OCI-LY7 (cell line): ENCODE measurements at regions not wholly inside any gene's neighbourhood (a gene's known extent, or its start where the extent isn't known, plus 50 kb on each side); places are given as distances from the start of the nearest gene placed in this dataset.

Source experiments
- BruUV-seq: library from RNA; stranded (reverse); fragments of 400-500 nt; replicated peaks from 2 replicates; lab custom pipeline; 2021; lab: Mats Ljungman, UMichigan
- CTCF ChIA-PET: fragments of 300-600 bp; sonication (Branson Sonifier 250); formaldehyde crosslinking; loops from one replicate; lab custom pipeline; 2022; ENCODE audit warnings: antibody characterized with exemption; ENCODE audit not compliant: unreplicated experiment; lab: Charles Lee
- POLR2A ChIA-PET: fragments of 300-600 bp; sonication (Branson Sonifier 250); formaldehyde crosslinking; loops from one replicate; lab custom pipeline; 2022; ENCODE audit warnings: antibody characterized with exemption; lab: Charles Lee
- DNase-seq: peaks from one replicate; pipeline ENCODE4 v3.0.0-alpha.2; 2015; ENCODE audit warnings: low spot score
- H2AFZ ChIP-seq: fragments of 200-600 bp; sonication (generic), shearing (Covaris generic); 2 replicates; pipeline ENCODE4 v1.6.1; 2014; ENCODE audit warnings: mild to moderate bottlenecking, antibody characterized with exemption, low read length, moderate library complexity
- H3K27ac ChIP-seq: fragments of 200-600 bp; sonication (generic); 2 replicates; pipeline ENCODE4 v1.5.1; 2014; ENCODE audit warnings: mixed run types, low read depth, mild to moderate bottlenecking, moderate library complexity, low read length, inconsistent platforms; ENCODE audit not compliant: poor library complexity, severe bottlenecking
- H3K36me3 ChIP-seq: fragments of 200-600 bp; sonication (generic); 2 replicates; pipeline ENCODE4 v1.6.1; 2014; ENCODE audit warnings: mild to moderate bottlenecking, antibody characterized with exemption, low read length, moderate library complexity, mixed read lengths; ENCODE audit not compliant: insufficient read depth
- H3K4me1 ChIP-seq: fragments of 200-600 bp; sonication (generic); 2 replicates; pipeline ENCODE4 v1.5.1; 2014; ENCODE audit warnings: mild to moderate bottlenecking, low read length; ENCODE audit not compliant: insufficient read depth, poor library complexity, severe bottlenecking
- H3K4me2 ChIP-seq: fragments of 200-600 bp; sonication (generic); 2 replicates; pipeline ENCODE4 v1.6.1; 2014; ENCODE audit warnings: mild to moderate bottlenecking, low read length
- H3K4me3 ChIP-seq: fragments of 200-600 bp; sonication (generic); 2 replicates; pipeline ENCODE4 v1.5.1; 2014; ENCODE audit warnings: mild to moderate bottlenecking, low read depth, low read length; ENCODE audit not compliant: poor library complexity, severe bottlenecking
- H3K79me2 ChIP-seq: fragments of 200-600 bp; sonication (generic); 2 replicates; pipeline ENCODE4 v1.6.1; 2016; ENCODE audit warnings: low read depth, mild to moderate bottlenecking, low read length, moderate library complexity, mixed read lengths; ENCODE audit not compliant: insufficient read depth
- H3K9me2 ChIP-seq: fragments of 200-600 bp; sonication (generic); 2 replicates; pipeline ENCODE4 v1.6.1; 2016; ENCODE audit warnings: mild to moderate bottlenecking, low read length, mixed read lengths; ENCODE audit not compliant: insufficient read depth
- H3K9me3 ChIP-seq: fragments of 200-600 bp; sonication (generic); 2 replicates; pipeline ENCODE4 v1.6.1; 2014; ENCODE audit warnings: mild to moderate bottlenecking, mixed run types, low read length, mixed read lengths
- H4K20me1 ChIP-seq: fragments of 200-600 bp; sonication (generic); 2 replicates; pipeline ENCODE4 v1.6.1; 2014; ENCODE audit warnings: mild to moderate bottlenecking, antibody characterized with exemption, low read length, moderate library complexity, mixed read lengths; ENCODE audit not compliant: insufficient read depth
- CTCF ChIP-seq: fragments of 200-600 bp; sonication (generic); conservative IDR thresholded peaks from 2 replicates; pipeline ENCODE4 v1.5.1; 2014; ENCODE audit warnings: mild to moderate bottlenecking, antibody characterized with exemption, low read length, moderate library complexity, mixed read lengths
- EZH2phosphoT487 ChIP-seq: fragments of 200-600 bp; sonication (generic); IDR thresholded peaks from 2 replicates; pipeline ENCODE4 v1.6.1; 2018; ENCODE audit warnings: low read depth, borderline replicate concordance, mild to moderate bottlenecking, mixed run types, antibody characterized with exemption, low read length, moderate library complexity, mixed read lengths
- intact Hi-C: fragments of 100-400 bp; cut with micrococcal nuclease; formaldehyde crosslinking; loops from one replicate; pipeline ENCODE4 v1.10.0; 2022; ENCODE audit not compliant: unreplicated experiment

- no peaks in the 10 kb centered on the region for H3K79me2 ChIP-seq
- H3K4me1 ChIP-seq = no peaks in the 10 kb centered on the region
- H2AFZ ChIP-seq = no peak overlapping the region
- no peak overlapping the region for H3K4me3 ChIP-seq
- no peaks in the 10 kb centered on the region for H3K36me3 ChIP-seq
- H3K27ac ChIP-seq = no peak overlapping the region
- H3K9me3 ChIP-seq = no peaks in the 10 kb centered on the region
- CTCF ChIA-PET = no interaction called here
- no peaks in the 10 kb centered on the region for H3K9me2 ChIP-seq
- no peak overlapping the region for H3K4me2 ChIP-seq
- TF ChIP-seq EZH2phosphoT487 (no peak), CTCF (no peak)
- POLR2A ChIA-PET = interaction anchor here (0.7 kb wide), 1 partner anchor 921 kb away, joined by 3 read pairs; no protein-coding TSS in a partner anchor
- intact Hi-C loops = no loop called here
- no peaks in the 10 kb centered on the region for H4K20me1 ChIP-seq
- no peak for DNase-seq
- no TSS peak for BruUV-seq
These were observed 263.8 kb downstream of the NKX6-1 start for GRCh38 chr4:84235126-84235944.

- DNase-seq = no peak
- no peaks in the 10 kb centered on the region for H3K4me1 ChIP-seq
- no peaks in the 10 kb centered on the region for H3K9me2 ChIP-seq
- H2AFZ ChIP-seq = no peak overlapping the region
- no peaks in the 10 kb centered on the region for H4K20me1 ChIP-seq
- ChIA-PET POLR2A (no interaction called here), CTCF (no interaction called here)
- no peak overlapping the region for H3K27ac ChIP-seq
- TF ChIP-seq CTCF = no peak
- TF ChIP-seq EZH2phosphoT487 = no peak
- H3K4me3 ChIP-seq = no peak overlapping the region
- no peaks in the 10 kb centered on the region for H3K79me2 ChIP-seq
- no peaks in the 10 kb centered on the region for H3K9me3 ChIP-seq
- no peak overlapping the region for H3K4me2 ChIP-seq
- intact Hi-C loops = no loop called here
- H3K36me3 ChIP-seq = no peaks in the 10 kb centered on the region
- BruUV-seq = no TSS peak
These were observed 266.6 kb downstream of the NKX6-1 start for GRCh38 chr4:84232309-84233095.
